HCT116 (cell line): ENCODE measurements at regions not wholly inside any gene's neighbourhood (a gene's known extent, or its start where the extent isn't known, plus 50 kb on each side); places are given as distances from the start of the nearest gene placed in this dataset.

Experiments
- ATAC-seq: fragments of 200-7000 bp; cut with Tn5 transposase; 2 replicates; pipeline ENCODE4 v1.9.1; 2020; ENCODE audit warnings: mild to moderate bottlenecking, moderate library complexity
- BruUV-seq: library from RNA; stranded (reverse); fragments of 400-500 nt; replicated peaks from 2 replicates; lab custom pipeline; 2021; lab: Mats Ljungman, UMichigan
- CTCF ChIA-PET: fragments of 300-600 bp; sonication (Branson Sonifier 250); formaldehyde crosslinking; loops from one replicate; lab custom pipeline; 2021; ENCODE audit warnings: antibody characterized with exemption; lab: Charles Lee
- POLR2A ChIA-PET: fragments of 300-600, 350-600 bp; sonication (Branson Sonifier 250); formaldehyde crosslinking; loops from one replicate; lab custom pipeline; 2021; ENCODE audit warnings: antibody characterized with exemption; lab: Charles Lee
- RAD21 ChIA-PET, 2 experiments: fragments of 300-600 bp; sonication (Branson Sonifier 250); formaldehyde crosslinking; loops; one replicate each; lab custom pipeline; 2023; ENCODE audit warnings: low total read pairs in 2 of 2; ENCODE audit not compliant: uncharacterized antibody in 2 of 2, unreplicated experiment in 2 of 2, low non-redundant PET in 1 of 2; lab: Charles Lee
- DNase-seq: peaks from one replicate; pipeline ENCODE4 v3.0.0-alpha.2; 2010; ENCODE audit warnings: low read depth, low spot score
- H2AFZ ChIP-seq: fragments of 200-600 bp; shearing (Covaris generic), sonication (generic); 2 replicates; pipeline ENCODE4 v1.6.1; 2017; ENCODE audit warnings: low read depth, mixed run types, mixed read lengths, antibody characterized with exemption, low read length; ENCODE audit not compliant: poor library complexity, severe bottlenecking
- H3K27ac ChIP-seq: 2 replicates; pipeline ENCODE4 v1.5.1; 2012; ENCODE audit warnings: low read depth, low read length
- H3K27me3 ChIP-seq: fragments of 200-600 bp; sonication (generic); 2 replicates; pipeline ENCODE4 v1.6.1; 2016; ENCODE audit warnings: mixed run types, low read length, mixed read lengths; ENCODE audit not compliant: insufficient read depth
- H3K36me3 ChIP-seq, 2 experiments: fragments of 200-500 bp in 1 of 2; fragments of 200-600 bp in 1 of 2; sonication (Bioruptor generic) in 1 of 2; sonication (generic) in 1 of 2; 2 replicates each; pipeline versions ENCODE4 v1.5.1 to v1.6.1; 2014 to 2016; ENCODE audit warnings: low read length in 2 of 2, inconsistent platforms in 1 of 2, mixed read lengths in 1 of 2, mixed run types in 1 of 2; ENCODE audit not compliant: insufficient read depth in 2 of 2, control insufficient read depth in 1 of 2
- H3K4me1 ChIP-seq, 2 experiments: fragments of 200-600 bp in 1 of 2; sonication (generic) in 1 of 2; 2 replicates each; pipeline versions ENCODE4 v1.5.1 to v1.6.1; 2012 to 2017; ENCODE audit warnings: low read length in 2 of 2, inconsistent platforms in 1 of 2, mild to moderate bottlenecking in 1 of 2, mixed read lengths in 1 of 2, mixed run types in 1 of 2, moderate library complexity in 1 of 2; ENCODE audit not compliant: insufficient read depth in 2 of 2, control insufficient read depth in 1 of 2
- H3K4me2 ChIP-seq: fragments of 200-600 bp; sonication (generic); 2 replicates; pipeline ENCODE4 v1.6.1; 2017; ENCODE audit warnings: mixed run types, low read length, mixed read lengths
- H3K4me3 ChIP-seq, 2 experiments: fragments of 200-600 bp in 1 of 2; sonication (generic) in 1 of 2; replicated peaks in 1 of 2; 2 replicates each; pipeline ENCODE4 v1.5.1; 2011 to 2016; ENCODE audit warnings: low read length in 2 of 2, control low read depth in 1 of 2, low read depth in 1 of 2, mild to moderate bottlenecking in 1 of 2, mixed read lengths in 1 of 2, mixed run types in 1 of 2
- H3K79me2 ChIP-seq: fragments of 200-600 bp; sonication (generic); 2 replicates; pipeline ENCODE4 v1.6.1; 2017; ENCODE audit warnings: mild to moderate bottlenecking, mixed run types, low read length, moderate library complexity, mixed read lengths; ENCODE audit not compliant: insufficient read depth
- H3K9ac ChIP-seq: fragments of 200-600 bp; sonication (generic); 2 replicates; pipeline ENCODE4 v1.6.1; 2016; ENCODE audit warnings: low read length, mixed read lengths
- H3K9me2 ChIP-seq: fragments of 200-600 bp; sonication (generic), shearing (Covaris generic); 2 replicates; pipeline ENCODE4 v1.6.1; 2017; ENCODE audit warnings: mixed run types, mild to moderate bottlenecking, moderate library complexity; ENCODE audit not compliant: insufficient read depth
- H3K9me3 ChIP-seq, 2 experiments: fragments of 200-500 bp in 1 of 2; fragments of 200-600 bp in 1 of 2; sonication (Bioruptor generic) in 1 of 2; sonication (generic) in 1 of 2; 2 replicates each; pipeline ENCODE4 v1.6.1; 2014 to 2017; ENCODE audit warnings: low read length in 2 of 2, mixed read lengths in 2 of 2, inconsistent platforms in 1 of 2, low read depth in 1 of 2, mild to moderate bottlenecking in 1 of 2, mixed run types in 1 of 2, moderate library complexity in 1 of 2; ENCODE audit not compliant: control insufficient read depth in 1 of 2, insufficient read depth in 1 of 2
- H4K20me1 ChIP-seq: fragments of 200-600 bp; sonication (generic), shearing (Covaris generic); 2 replicates; pipeline ENCODE4 v1.6.1; 2017; ENCODE audit warnings: mixed run types, mild to moderate bottlenecking, moderate library complexity; ENCODE audit not compliant: insufficient read depth
- ATF3 ChIP-seq: IDR thresholded peaks from 2 replicates; pipeline ENCODE4 v1.6.1; 2012
- EGR1 ChIP-seq: IDR thresholded peaks from 2 replicates; pipeline ENCODE4 v1.6.1; 2012; ENCODE audit warnings: low read depth
- ELF1 ChIP-seq: IDR thresholded peaks from 2 replicates; pipeline ENCODE4 v1.6.1; 2012; ENCODE audit warnings: low read depth, borderline replicate concordance
- FOSL1 ChIP-seq: IDR thresholded peaks from 2 replicates; pipeline ENCODE4 v1.6.1; 2012; ENCODE audit warnings: low read depth
- JUND ChIP-seq: IDR thresholded peaks from 2 replicates; pipeline ENCODE4 v1.6.1; 2012
- MAX ChIP-seq: IDR thresholded peaks from 2 replicates; pipeline ENCODE4 v1.6.1; 2012
- POLR2A ChIP-seq: IDR thresholded peaks from 2 replicates; pipeline ENCODE4 v1.7.0; 2011; ENCODE audit warnings: borderline replicate concordance; ENCODE audit not compliant: insufficient read depth, insufficient read length; ENCODE audit errors: extremely low read depth
- POLR2AphosphoS5 ChIP-seq: IDR thresholded peaks from 2 replicates; pipeline ENCODE4 v1.6.1; 2011; ENCODE audit warnings: mild to moderate bottlenecking, low read depth, low read length, moderate library complexity
- RAD21 ChIP-seq: IDR thresholded peaks from 2 replicates; pipeline ENCODE4 v1.6.1; 2012; ENCODE audit warnings: low read depth, mild to moderate bottlenecking
- SIN3A ChIP-seq: IDR thresholded peaks from 2 replicates; pipeline ENCODE4 v1.6.1; 2012; ENCODE audit warnings: low read depth
- SP1 ChIP-seq: IDR thresholded peaks from 2 replicates; pipeline ENCODE4 v1.6.1; 2012; ENCODE audit warnings: low read depth
- SRF ChIP-seq: IDR thresholded peaks from 2 replicates; pipeline ENCODE4 v1.6.1; 2012; ENCODE audit warnings: low read depth
- TCF7L2 ChIP-seq: IDR thresholded peaks from 2 replicates; pipeline ENCODE4 v1.7.0; 2011; ENCODE audit warnings: borderline replicate concordance, inconsistent platforms; ENCODE audit not compliant: insufficient read depth, insufficient read length; ENCODE audit errors: extremely low read depth
- ZBTB33 ChIP-seq: IDR thresholded peaks from 2 replicates; pipeline ENCODE4 v1.6.1; 2011; ENCODE audit warnings: mild to moderate bottlenecking, low read length, moderate library complexity; ENCODE audit not compliant: insufficient replicate concordance; ENCODE audit errors: extremely low read depth
- ZFX ChIP-seq: fragments of 450-650 bp; IDR thresholded peaks from 2 replicates; pipeline ENCODE4 v1.6.1; 2017
- ZNF274 ChIP-seq: fragments of 200-500 bp; sonication (Bioruptor generic); IDR thresholded peaks from 2 replicates; pipeline ENCODE4 v1.6.1; 2014; ENCODE audit warnings: mild to moderate bottlenecking, low read depth, low read length, inconsistent platforms
- intact Hi-C: fragments of 100-400 bp; cut with micrococcal nuclease; formaldehyde crosslinking; loops from 2 replicates; pipeline ENCODE4 v1.10.0; 2022

- Histone ChIP-seq H3K4me2 (peak overlapping the region; percentile 25; the same call in 1 of the 2 replicates), H3K36me3 (no peaks in the 10 kb centered on the region), H3K4me3 (no peak overlapping the region)
- RAD21 ChIA-PET = interaction anchor here in 1 of 2 experiments (0.6 kb wide), 1 partner anchor 245 kb away, joined by 3 read pairs; no protein-coding TSS in a partner anchor
- no peak for TF ChIP-seq TCF7L2
- TF ChIP-seq SRF = no peak
- TF ChIP-seq SP1 = peak; percentile 7; the same call in 1 of the 2 replicates
- TF ChIP-seq JUND = no peak
- TF ChIP-seq MAX = peak; percentile 66
- TF ChIP-seq, all 23 proteins: peak for 2
- ATAC-seq (peak; percentile 83), DNase-seq (no peak)
- Histone ChIP-seq H4K20me1 (no peaks in the 10 kb centered on the region), H2AFZ (peak overlapping the region; percentile 41), H3K9ac (no peak overlapping the region), H3K79me2 (no peaks in the 10 kb centered on the region), H3K4me1 (peaks cover 16 to 20% of the 10 kb centered on the region in 2 experiments), H3K27ac (peak overlapping the region; percentile 24; the same call in 1 of the 2 replicates), H3K9me2 (no peaks in the 10 kb centered on the region), H3K9me3 (no peaks in the 10 kb centered on the region), H3K27me3 (no peaks in the 10 kb centered on the region)
- ChIA-PET CTCF (interaction anchor here (1.3 kb wide), 1 partner anchor 180 kb away, joined by 5 read pairs; no protein-coding TSS in a partner anchor), POLR2A (no interaction called here)
- BruUV-seq = no TSS peak
- intact Hi-C loops = no loop called here
Measured at GRCh38 chr20:47440857-47441773, 60.6 kb upstream of the NCOA3 start.

- Histone ChIP-seq H3K79me2 (no peaks in the 10 kb centered on the region), H3K9ac (no peak overlapping the region), H2AFZ (no peak overlapping the region), H4K20me1 (no peaks in the 10 kb centered on the region), H3K9me3 (no peaks in the 10 kb centered on the region), H3K4me1 (peaks cover 16 to 20% of the 10 kb centered on the region in 2 experiments), H3K4me2 (no peak overlapping the region), H3K36me3 (no peaks in the 10 kb centered on the region), H3K9me2 (no peaks in the 10 kb centered on the region), H3K4me3 (no peak overlapping the region), H3K27me3 (no peaks in the 10 kb centered on the region), H3K27ac (peak overlapping the region; percentile 24; the same call in 1 of the 2 replicates)
- ChIA-PET CTCF (interaction anchor here (1.3 kb wide), 1 partner anchor 179 kb away, joined by 5 read pairs; no protein-coding TSS in a partner anchor), POLR2A (interaction anchor here (0.6 kb wide), 1 partner anchor 162 kb away, joined by 3 read pairs; no protein-coding TSS in a partner anchor), RAD21 (interaction anchor here in 1 of 2 experiments (0.6 kb wide), 1 partner anchor 245 kb away, joined by 3 read pairs; no protein-coding TSS in a partner anchor)
- no peak for ATAC-seq
- DNase-seq = no peak
- no TSS peak for BruUV-seq
- intact Hi-C loops = no loop called here
- no peak for TF ChIP-seq ZFX
- TF ChIP-seq FOSL1 = no peak
- no peak for TF ChIP-seq ZNF274
- no peak for TF ChIP-seq ZBTB33
- TF ChIP-seq SRF = no peak
- no peak for TF ChIP-seq SIN3A
- TF ChIP-seq SP1 = no peak
- no peak for TF ChIP-seq ELF1
- no peak for TF ChIP-seq MAX
- no peak for TF ChIP-seq RAD21
- TF ChIP-seq JUND = no peak
- no peak for TF ChIP-seq POLR2AphosphoS5
- no peak for TF ChIP-seq POLR2A
- no peak for TF ChIP-seq EGR1
- no peak for TF ChIP-seq TCF7L2
- no peak for TF ChIP-seq ATF3
Measured at GRCh38 chr20:47441774-47442150, 59.9 kb upstream of the NCOA3 start.
